ENCODE measurements at regions not wholly inside any gene's neighbourhood (a gene's known extent, or its start where the extent isn't known, plus 50 kb on each side); places are given as distances from the start of the nearest gene placed in this dataset.
"Not testable (repeated sequence)": the region's sequence is repeated elsewhere in the genome, so short reads cannot be mapped to it uniquely, and the experiment has no call there.

GRCh38 chr7:150039061-150039460, 165.3 kb downstream of the ATP6V0E2 start:
- not testable (repeated sequence) for TF ChIP-seq POLR2A (IDR thresholded peaks at IDR 0.05; ENCODE audit: low read depth, low read length); TAF1 (IDR thresholded peaks at IDR 0.05; ENCODE audit: borderline replicate concordance, low read depth, low read length)

All from GM12892 (cell line).